Peyer's patch (tissue), 4 donors: ENCODE measurements at regions not wholly inside any gene's neighbourhood (a gene's known extent, or its start where the extent isn't known, plus 50 kb on each side); places are given as distances from the start of the nearest gene placed in this dataset.

ENCODE experiments used
- CTCF ChIP-seq, 6 experiments: fragments of 450-650 bp in 4 of 6; fragments of 200-600 bp in 2 of 6; sonication (generic) in 1 of 6; IDR thresholded peaks; one replicate each; pipeline ENCODE4 v1.5.1; 2017 to 2019; ENCODE audit warnings: antibody characterized with exemption in 6 of 6, mild to moderate bottlenecking in 3 of 6, moderate library complexity in 1 of 6
- POLR2A ChIP-seq, 2 donors: fragments of 450-650 bp; IDR thresholded peaks; one replicate each; pipeline ENCODE4 v1.5.1; 2017; ENCODE audit warnings: antibody characterized with exemption in 2 of 2, mild to moderate bottlenecking in 2 of 2, moderate library complexity in 2 of 2

GRCh38 chr2:216956820-216957493, 97.1 kb upstream of the TNP1 start:
- TF ChIP-seq CTCF (IDR thresholded peaks at IDR 0.05) (no peak), POLR2A (IDR thresholded peaks at IDR 0.05) (no peak)
